Mammary epithelial cell (primary cell): ENCODE measurements at regions not wholly inside any gene's neighbourhood (a gene's known extent, or its start where the extent isn't known, plus 50 kb on each side); places are given as distances from the start of the nearest gene placed in this dataset.

Source experiments
- EZH2 ChIP-seq: IDR thresholded peaks from 2 replicates; pipeline ENCODE4 v1.6.1; 2012; ENCODE audit warnings: low read length, inconsistent platforms, borderline replicate concordance
- TF ChIP-seq, protein P1 (sequence below), 2 donors: IDR thresholded peaks in 1 of 2; conservative IDR thresholded peaks in 1 of 2; 2 replicates each; pipeline ENCODE4 v1.5.1; 2011 to 2012; ENCODE audit warnings: inconsistent platforms in 2 of 2, low read length in 2 of 2, mild to moderate bottlenecking in 2 of 2, control low read depth in 1 of 2, low read depth in 1 of 2; ENCODE audit not compliant: insufficient read depth in 1 of 2; ENCODE audit errors: extremely low read depth in 1 of 2

DNA sequence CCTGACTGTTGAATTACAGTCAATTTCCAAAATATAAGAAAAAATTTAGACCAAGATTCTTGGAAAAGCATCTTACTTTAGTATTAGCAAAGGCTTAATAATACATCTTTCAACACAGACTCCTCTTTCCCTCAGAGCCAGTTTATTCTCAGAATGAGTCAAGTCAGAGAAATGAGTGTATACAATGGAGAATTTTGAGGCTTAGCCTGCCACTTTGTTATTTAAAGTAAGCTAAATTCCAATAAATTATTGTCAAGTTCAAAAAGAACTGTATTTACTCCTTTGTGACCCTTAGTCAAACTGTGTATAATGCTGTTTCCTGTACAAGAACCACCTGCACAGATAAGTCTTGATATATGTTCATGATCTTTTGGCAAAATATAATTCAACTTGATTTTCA is 428.5 kb upstream of the ITGA1 start:
- no peak for TF ChIP-seq EZH2
- TF ChIP-seq, protein P1, sequence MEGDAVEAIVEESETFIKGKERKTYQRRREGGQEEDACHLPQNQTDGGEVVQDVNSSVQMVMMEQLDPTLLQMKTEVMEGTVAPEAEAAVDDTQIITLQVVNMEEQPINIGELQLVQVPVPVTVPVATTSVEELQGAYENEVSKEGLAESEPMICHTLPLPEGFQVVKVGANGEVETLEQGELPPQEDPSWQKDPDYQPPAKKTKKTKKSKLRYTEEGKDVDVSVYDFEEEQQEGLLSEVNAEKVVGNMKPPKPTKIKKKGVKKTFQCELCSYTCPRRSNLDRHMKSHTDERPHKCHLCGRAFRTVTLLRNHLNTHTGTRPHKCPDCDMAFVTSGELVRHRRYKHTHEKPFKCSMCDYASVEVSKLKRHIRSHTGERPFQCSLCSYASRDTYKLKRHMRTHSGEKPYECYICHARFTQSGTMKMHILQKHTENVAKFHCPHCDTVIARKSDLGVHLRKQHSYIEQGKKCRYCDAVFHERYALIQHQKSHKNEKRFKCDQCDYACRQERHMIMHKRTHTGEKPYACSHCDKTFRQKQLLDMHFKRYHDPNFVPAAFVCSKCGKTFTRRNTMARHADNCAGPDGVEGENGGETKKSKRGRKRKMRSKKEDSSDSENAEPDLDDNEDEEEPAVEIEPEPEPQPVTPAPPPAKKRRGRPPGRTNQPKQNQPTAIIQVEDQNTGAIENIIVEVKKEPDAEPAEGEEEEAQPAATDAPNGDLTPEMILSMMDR (conservative IDR thresholded peaks at IDR 0.05 in 1 of 2, IDR thresholded peaks at IDR 0.05 in 1 of 2; ENCODE audit: extremely low read depth in 1 of 2, insufficient read depth in 1 of 2, low read depth in 1 of 2, low read length in 2 of 2) = no peak
